ENCODE measurements at regions not wholly inside any gene's neighbourhood (a gene's known extent, or its start where the extent isn't known, plus 50 kb on each side); places are given as distances from the start of the nearest gene placed in this dataset.

- TF ChIP-seq YY1 (tag by site-specific recombination; IDR thresholded peaks at IDR 0.05) (no peak), HOXA7 (CRISPR knock-in tag; IDR thresholded peaks at IDR 0.05; ENCODE audit: borderline replicate concordance) (no peak), CTCF (tag by site-specific recombination; IDR thresholded peaks at IDR 0.05) (no peak), ZNF350 (tag by site-specific recombination; IDR thresholded peaks at IDR 0.05) (no peak), ZNF239 (tag by site-specific recombination; IDR thresholded peaks at IDR 0.05) (no peak), ZNF157 (tag by site-specific recombination; IDR thresholded peaks at IDR 0.05) (no peak), ZNF132 (tag by site-specific recombination; IDR thresholded peaks at IDR 0.05; ENCODE audit: borderline replicate concordance) (no peak), ZNF214 (tag by site-specific recombination; IDR thresholded peaks at IDR 0.05; ENCODE audit: borderline replicate concordance) (no peak), ZSCAN30 (tag by site-specific recombination; IDR thresholded peaks at IDR 0.05) (no peak)
Observed at GRCh38 chr11:134642206-134642605, 230.2 kb upstream of the B3GAT1 start.

Measured in HEK293 (cell line).